ENCODE measurements at regions not wholly inside any gene's neighbourhood (a gene's known extent, or its start where the extent isn't known, plus 50 kb on each side); places are given as distances from the start of the nearest gene placed in this dataset.
A peak's percentile ranks its signal among the peaks of the same experiment; 100 is the strongest.
"Not testable (repeated sequence)": the region's sequence is repeated elsewhere in the genome, so short reads cannot be mapped to it uniquely, and the experiment has no call there.

DNA sequence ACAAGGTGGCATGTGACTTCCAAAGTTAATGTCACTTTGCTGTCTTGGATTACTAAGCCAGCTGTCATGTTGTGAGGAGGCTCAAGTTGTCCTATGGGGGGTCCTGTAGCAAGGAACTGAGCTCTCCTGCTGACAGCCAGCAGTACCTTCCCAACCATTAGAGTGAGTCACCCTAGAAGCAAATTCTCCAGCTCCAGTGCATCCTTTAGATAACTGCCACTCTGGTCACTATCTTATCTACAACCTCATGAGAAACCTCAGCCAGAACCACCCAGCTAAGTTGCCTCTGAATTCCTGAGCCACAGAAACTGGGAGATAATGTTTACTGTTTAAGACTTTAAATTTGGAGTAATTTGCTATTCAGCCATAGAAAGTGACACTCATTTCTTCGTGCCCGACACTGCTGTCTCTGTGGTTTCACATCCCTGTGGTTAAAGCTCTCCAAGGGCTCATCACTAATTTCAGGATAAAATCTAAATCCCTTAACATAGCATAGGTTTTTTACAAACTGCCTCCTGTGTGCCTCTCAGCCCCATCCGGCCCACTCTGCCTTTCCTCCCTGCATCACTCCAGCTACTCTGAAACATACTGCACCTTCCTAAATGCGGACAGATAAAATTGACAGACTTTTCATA lies 83.5 kb downstream of the PRR15 start:
- ATAC-seq (ENCODE audit: poor library complexity) (no peak), DNase-seq (no peak)
- intact Hi-C loops (cut with DNase I) = no loop called here

GRCh38 chr7:29647691-29648210 lies 84.1 kb downstream of the PRR15 start:
- intact Hi-C loops (cut with DNase I); DNase-seq: not testable (repeated sequence)
- ATAC-seq (ENCODE audit: poor library complexity) = peak; percentile 28

DNA sequence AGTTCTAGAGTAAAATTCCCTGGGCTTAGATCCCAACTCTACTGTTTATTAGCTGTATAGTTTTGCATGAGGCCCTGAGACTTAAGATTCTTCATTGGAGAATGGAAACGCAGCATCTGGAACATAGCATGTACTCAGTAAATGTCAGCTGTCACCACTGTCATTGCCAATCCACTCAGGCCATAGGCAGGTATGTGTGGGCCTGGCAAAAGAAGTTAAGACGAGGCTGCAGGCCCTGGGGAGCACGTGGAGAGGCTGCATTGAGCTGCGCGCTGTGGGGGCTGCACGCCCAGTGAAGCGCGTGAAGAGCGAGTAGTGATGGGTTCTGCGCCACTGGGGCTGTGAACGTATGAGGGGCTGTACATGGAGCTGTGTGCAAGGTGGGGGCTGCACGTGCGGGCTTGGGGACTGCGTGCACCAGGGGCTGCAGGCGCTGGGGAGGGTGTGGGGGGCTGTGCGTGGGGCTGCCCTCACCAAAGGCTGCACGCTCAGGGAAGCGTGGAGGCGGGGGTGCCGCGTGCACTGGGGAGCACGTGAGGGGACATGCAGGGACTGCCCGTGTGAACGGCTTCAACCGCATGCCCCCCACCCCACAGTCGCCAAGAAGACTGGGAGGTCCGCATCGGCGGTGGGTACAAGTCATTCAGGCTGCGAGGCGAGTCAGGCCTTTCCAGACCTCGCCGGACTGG lies 85.5 kb downstream of the PRR15 start:
- ATAC-seq (ENCODE audit: poor library complexity) = peak; percentile 52
- intact Hi-C loops (cut with DNase I) = no loop called here
- no peak for DNase-seq

DNA sequence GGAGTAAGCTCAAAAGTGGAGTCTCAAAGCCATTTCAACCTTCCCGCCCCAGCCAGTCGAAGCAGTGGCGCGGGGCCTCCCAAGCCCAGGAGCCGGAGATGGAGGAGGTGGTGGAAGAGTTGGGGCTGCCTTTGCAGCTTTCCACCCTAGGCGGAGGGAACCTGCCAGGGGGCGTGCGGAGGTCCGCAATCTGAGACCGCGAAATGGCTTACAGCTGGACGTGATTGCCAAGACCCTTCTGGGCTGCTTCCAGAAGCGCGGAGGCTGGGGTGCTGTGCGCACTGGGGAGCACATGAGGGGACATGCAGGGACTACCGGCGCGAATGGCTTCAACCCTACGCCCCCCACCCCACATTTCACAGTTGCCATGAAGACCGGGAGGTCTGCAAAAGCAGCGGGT lies 86.2 kb downstream of the PRR15 start:
- DNase-seq = no peak
- ATAC-seq (ENCODE audit: poor library complexity) = no peak
- intact Hi-C loops (cut with DNase I) = no loop called here

GRCh38 chr7:29651477-29651876 lies 87.8 kb downstream of the PRR15 start:
- ATAC-seq (ENCODE audit: poor library complexity) = no peak
- no peak for DNase-seq
- intact Hi-C loops (cut with DNase I) = no loop called here

DNA sequence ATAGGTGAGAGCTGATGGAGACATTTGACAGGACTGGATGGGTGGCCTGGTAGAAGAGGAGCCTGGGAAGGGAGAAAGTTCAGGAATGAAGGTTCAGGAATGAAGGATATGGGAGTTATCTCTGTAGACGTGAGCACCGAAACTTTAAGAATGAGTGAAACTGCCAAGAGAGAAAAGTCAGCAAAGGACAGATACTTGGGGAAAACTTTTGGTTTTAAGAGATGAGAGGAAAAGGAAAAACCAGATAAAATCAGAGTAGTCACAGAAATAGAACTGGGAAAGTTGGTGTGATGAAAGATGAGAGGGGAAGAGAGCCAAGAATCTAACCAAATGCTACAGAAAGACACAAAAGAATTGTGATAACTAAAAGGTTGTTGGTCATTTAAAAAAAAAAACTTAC lies 88.9 kb downstream of the PRR15 start:
- DNase-seq (no peak), ATAC-seq (ENCODE audit: poor library complexity) (no peak)
- intact Hi-C loops (cut with DNase I) = no loop called here

- intact Hi-C loops (cut with DNase I); ATAC-seq (ENCODE audit: poor library complexity); DNase-seq: not testable (repeated sequence)
Observed at GRCh38 chr7:29654340-29654739, 90.7 kb downstream of the PRR15 start.

DNA sequence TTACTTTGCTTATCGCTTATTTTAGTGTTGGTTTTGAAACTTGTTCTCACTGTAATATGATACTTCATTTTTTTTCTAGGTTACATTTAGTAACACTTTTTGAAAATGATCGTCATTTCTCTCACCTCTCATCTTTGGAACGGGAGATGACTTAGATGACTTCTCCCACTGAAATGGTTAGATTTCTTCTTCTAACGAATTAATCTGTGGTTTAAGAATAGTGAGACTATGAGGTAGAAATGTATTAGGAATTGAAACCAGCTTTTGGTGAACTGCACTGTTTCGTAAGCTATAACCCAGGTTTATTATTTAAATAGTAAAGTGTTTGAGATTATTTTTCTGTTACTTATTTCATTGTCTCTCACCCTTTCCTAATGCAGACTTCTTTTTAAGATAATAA lies 93.7 kb downstream of the PRR15 start:
- intact Hi-C loops (cut with DNase I) = no loop called here
- no peak for DNase-seq
- ATAC-seq (ENCODE audit: poor library complexity) = no peak

GRCh38 chr7:29657856-29658255 lies 94.2 kb downstream of the PRR15 start:
- DNase-seq = no peak
- no peak for ATAC-seq (ENCODE audit: poor library complexity)
- intact Hi-C loops (cut with DNase I) = no loop called here

DNA sequence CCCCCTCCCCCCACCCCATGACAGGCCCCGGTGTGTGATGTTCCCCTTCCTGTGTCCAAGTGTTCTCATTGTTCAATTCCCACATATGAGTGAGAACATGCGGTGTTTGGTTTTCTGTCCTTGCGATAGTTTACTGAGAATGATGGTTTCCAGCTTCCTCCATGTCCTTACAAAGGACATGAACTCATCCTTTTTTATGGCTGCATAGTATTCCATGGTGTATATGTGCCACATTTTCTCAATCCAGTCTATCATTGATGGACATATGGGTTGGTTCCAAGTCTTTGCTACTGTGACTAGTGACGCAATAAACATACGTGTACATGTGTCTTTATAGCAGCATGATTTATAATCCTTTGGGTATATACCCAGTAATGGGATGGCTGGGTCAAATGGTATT lies 95.6 kb downstream of the PRR15 start:
- ATAC-seq (ENCODE audit: poor library complexity); intact Hi-C loops (cut with DNase I): not testable (repeated sequence)

DNA sequence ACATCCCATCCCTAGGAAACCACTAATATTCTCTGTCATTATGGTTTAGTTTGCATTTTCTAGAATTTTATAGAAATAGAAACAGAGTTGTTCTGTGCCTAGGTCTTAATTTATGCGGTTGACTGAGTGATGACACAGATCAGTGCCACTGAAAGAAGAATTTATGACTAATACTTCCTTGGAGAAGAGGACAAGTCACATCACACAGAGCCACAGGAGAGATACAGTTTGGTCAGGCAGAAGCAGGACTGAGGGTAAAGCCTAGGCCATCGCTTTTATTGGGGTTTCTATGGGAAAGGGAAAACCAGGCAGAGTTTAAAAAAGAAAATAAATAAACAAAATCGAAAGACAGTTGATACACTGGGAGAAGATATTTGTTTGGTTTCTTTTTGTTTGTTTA lies 99.3 kb downstream of the PRR15 start:
- ATAC-seq (ENCODE audit: poor library complexity); intact Hi-C loops (cut with DNase I); DNase-seq: not testable (repeated sequence)

More for the DNA sequence above, 95.6 kb downstream of the PRR15 start:
- DNase-seq = not testable (repeated sequence)

- DNase-seq; ATAC-seq (ENCODE audit: poor library complexity); intact Hi-C loops (cut with DNase I): not testable (repeated sequence)
Observed at GRCh38 chr7:29664999-29665398, 101.4 kb downstream of the PRR15 start.

- intact Hi-C loops (cut with DNase I); ATAC-seq (ENCODE audit: poor library complexity); DNase-seq: not testable (repeated sequence)
Observed at GRCh38 chr7:29667096-29667669, 103.5 kb downstream of the PRR15 start.

GRCh38 chr7:29671286-29671685 lies 107.7 kb downstream of the PRR15 start:
- intact Hi-C loops (cut with DNase I); ATAC-seq (ENCODE audit: poor library complexity): not testable (repeated sequence)

DNA sequence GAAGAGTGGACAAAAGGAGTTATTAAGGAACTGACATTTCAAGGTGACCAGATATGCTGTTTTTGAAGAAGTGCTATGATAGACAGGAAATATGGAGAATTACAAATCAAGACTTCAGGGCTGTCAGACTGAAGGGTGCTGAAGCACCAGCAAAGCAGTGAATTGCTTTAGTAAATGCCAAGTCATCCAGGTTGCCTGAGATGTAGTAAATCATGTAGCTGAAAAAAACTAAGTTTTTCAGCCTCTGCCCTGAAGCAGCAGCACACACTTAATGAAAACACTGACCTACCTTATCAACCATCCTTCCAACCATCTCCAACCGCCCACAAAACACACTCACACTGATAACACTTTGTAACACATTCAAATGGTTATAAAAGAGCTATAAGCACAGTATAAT lies 110.0 kb downstream of the PRR15 start:
- ATAC-seq (ENCODE audit: poor library complexity); DNase-seq; intact Hi-C loops (cut with DNase I): not testable (repeated sequence)

More at GRCh38 chr7:29671286-29671685, 107.7 kb downstream of the PRR15 start:
- not testable (repeated sequence) for DNase-seq

GRCh38 chr7:29674626-29675025 lies 111.0 kb downstream of the PRR15 start:
- DNase-seq; intact Hi-C loops (cut with DNase I); ATAC-seq (ENCODE audit: poor library complexity): not testable (repeated sequence)

GRCh38 chr7:29677254-29677653 lies 113.6 kb downstream of the PRR15 start:
- intact Hi-C loops (cut with DNase I); DNase-seq; ATAC-seq (ENCODE audit: poor library complexity): not testable (repeated sequence)

DNA sequence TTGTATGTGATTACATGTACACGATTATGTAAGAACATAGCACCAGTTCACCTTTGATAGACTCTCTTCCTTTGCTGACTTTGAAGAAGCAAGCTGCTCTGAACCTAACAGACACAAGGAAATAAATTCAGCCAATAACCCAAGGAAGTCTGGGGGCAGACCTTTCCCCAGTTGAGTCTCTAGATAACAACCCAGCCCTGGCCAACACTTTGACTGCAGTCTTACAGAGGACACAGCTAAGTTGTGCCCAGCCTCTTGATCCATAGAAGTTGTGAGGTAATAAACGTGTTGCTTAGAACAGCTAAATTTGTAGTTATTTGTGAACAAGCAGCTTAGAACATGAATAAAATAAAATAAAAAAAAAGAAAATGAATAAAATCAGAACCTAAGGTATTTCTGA lies 116.3 kb downstream of the PRR15 start:
- DNase-seq; intact Hi-C loops (cut with DNase I); ATAC-seq (ENCODE audit: poor library complexity): not testable (repeated sequence)

- intact Hi-C loops (cut with DNase I); DNase-seq; ATAC-seq (ENCODE audit: poor library complexity): not testable (repeated sequence)
Observed at GRCh38 chr7:29680601-29681000, 117.0 kb downstream of the PRR15 start.

Data from Right ventricle myocardium superior (tissue), 1 donor.